ENCODE measurements at regions not wholly inside any gene's neighbourhood (a gene's known extent, or its start where the extent isn't known, plus 50 kb on each side); places are given as distances from the start of the nearest gene placed in this dataset.
"Not testable (repeated sequence)": the region's sequence is repeated elsewhere in the genome, so short reads cannot be mapped to it uniquely, and the experiment has no call there.

- no CpG with 5 or more reads among the region's 15 CpGs for WGBS (ENCODE audit: insufficient coverage, low lambda C conversion rate)
- no peaks in the 10 kb centered on the region for H3K27me3 ChIP-seq (ENCODE audit: control insufficient read depth, insufficient read depth, low read length)
These were observed 79.2 kb downstream of the DHCR7 start for GRCh38 chr11:71368966-71369365.

GRCh38 chr11:71367756-71368155 is 80.4 kb downstream of the DHCR7 start:
- no peak for DNase-seq
- WGBS (ENCODE audit: insufficient coverage, low lambda C conversion rate): no CpG with 5 or more reads among the region's 12 CpGs
- H3K9me3 ChIP-seq (ENCODE audit: control insufficient read depth, low read depth, low read length): peaks cover 4% of the 10 kb centered on the region

More at GRCh38 chr11:71368966-71369365, 79.2 kb downstream of the DHCR7 start:
- no peaks in the 10 kb centered on the region for H3K4me1 ChIP-seq (ENCODE audit: control insufficient read depth, insufficient read depth, low read length)
- no peak overlapping the region for H3K27ac ChIP-seq (ENCODE audit: low read length)
- H3K9me3 ChIP-seq (ENCODE audit: control insufficient read depth, low read depth, low read length): no peaks in the 10 kb centered on the region
- H3K36me3 ChIP-seq (ENCODE audit: control insufficient read depth, insufficient read depth, low read length): no peaks in the 10 kb centered on the region
- H3K4me3 ChIP-seq (ENCODE audit: low read length): no peak overlapping the region
- DNase-seq: no peak

DNA sequence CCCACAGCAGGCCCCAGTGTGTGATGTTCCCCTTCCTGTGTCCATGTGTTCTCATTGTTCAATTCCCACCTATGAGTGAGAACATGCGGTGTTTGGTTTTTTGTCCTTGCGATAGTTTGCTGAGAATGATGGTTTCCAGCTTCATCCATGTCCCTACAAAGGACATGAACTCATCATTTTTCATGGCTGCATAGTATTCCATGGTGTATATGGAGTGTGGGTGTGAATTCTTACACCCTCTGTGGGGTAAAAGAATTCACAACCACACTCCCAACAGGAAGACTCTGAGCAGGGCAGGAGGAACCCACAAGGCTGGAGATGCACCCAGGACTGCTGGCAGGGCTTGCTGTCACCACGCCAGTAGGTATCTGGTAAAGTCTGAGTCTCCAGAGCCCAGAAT is 80.9 kb downstream of the DHCR7 start:
- H3K27me3 ChIP-seq (ENCODE audit: control insufficient read depth, insufficient read depth, low read length); H3K4me1 ChIP-seq (ENCODE audit: control insufficient read depth, insufficient read depth, low read length); H3K9me3 ChIP-seq (ENCODE audit: control insufficient read depth, low read depth, low read length); DNase-seq; H3K36me3 ChIP-seq (ENCODE audit: control insufficient read depth, insufficient read depth, low read length); H3K4me3 ChIP-seq (ENCODE audit: low read length); H3K27ac ChIP-seq (ENCODE audit: low read length): not testable (repeated sequence)
- WGBS (ENCODE audit: insufficient coverage, low lambda C conversion rate): no CpG with 5 or more reads among the region's 3 CpGs

More at GRCh38 chr11:71367756-71368155, 80.4 kb downstream of the DHCR7 start:
- Histone ChIP-seq H3K36me3 (ENCODE audit: control insufficient read depth, insufficient read depth, low read length) (no peaks in the 10 kb centered on the region), H3K4me1 (ENCODE audit: control insufficient read depth, insufficient read depth, low read length) (no peaks in the 10 kb centered on the region), H3K4me3 (ENCODE audit: low read length) (no peak overlapping the region), H3K27ac (ENCODE audit: low read length) (no peak overlapping the region), H3K27me3 (ENCODE audit: control insufficient read depth, insufficient read depth, low read length) (no peaks in the 10 kb centered on the region)

DNA sequence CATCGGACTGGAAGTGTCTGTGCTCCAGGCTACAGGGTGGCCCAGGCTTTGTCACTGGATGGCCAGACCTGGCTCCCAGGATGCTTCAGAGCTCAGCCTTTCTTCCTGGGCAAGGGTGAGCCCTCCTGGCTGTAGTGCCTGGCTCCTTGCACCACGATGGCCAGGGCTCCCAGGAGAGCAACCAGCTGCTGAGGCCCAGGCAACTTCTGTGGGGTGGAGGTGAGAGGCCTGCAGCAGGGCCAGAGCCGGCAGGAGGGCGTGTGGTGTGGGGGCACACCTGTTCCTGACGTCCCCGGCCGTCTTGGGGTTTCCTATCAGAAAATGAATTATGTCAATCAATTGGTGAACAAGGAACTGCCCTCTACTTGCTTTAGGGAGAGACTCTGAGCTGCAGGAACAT is 82.1 kb downstream of the DHCR7 start:
- DNase-seq: no peak
- H3K27me3 ChIP-seq (ENCODE audit: control insufficient read depth, insufficient read depth, low read length): no peaks in the 10 kb centered on the region
- H3K4me3 ChIP-seq (ENCODE audit: low read length): no peak overlapping the region
- no CpG with 5 or more reads among the region's 7 CpGs for WGBS (ENCODE audit: insufficient coverage, low lambda C conversion rate)
- peaks cover 15% of the 10 kb centered on the region for H3K9me3 ChIP-seq (ENCODE audit: control insufficient read depth, low read depth, low read length)
- H3K4me1 ChIP-seq (ENCODE audit: control insufficient read depth, insufficient read depth, low read length): no peaks in the 10 kb centered on the region
- no peak overlapping the region for H3K27ac ChIP-seq (ENCODE audit: low read length)
- no peaks in the 10 kb centered on the region for H3K36me3 ChIP-seq (ENCODE audit: control insufficient read depth, insufficient read depth, low read length)

DNA sequence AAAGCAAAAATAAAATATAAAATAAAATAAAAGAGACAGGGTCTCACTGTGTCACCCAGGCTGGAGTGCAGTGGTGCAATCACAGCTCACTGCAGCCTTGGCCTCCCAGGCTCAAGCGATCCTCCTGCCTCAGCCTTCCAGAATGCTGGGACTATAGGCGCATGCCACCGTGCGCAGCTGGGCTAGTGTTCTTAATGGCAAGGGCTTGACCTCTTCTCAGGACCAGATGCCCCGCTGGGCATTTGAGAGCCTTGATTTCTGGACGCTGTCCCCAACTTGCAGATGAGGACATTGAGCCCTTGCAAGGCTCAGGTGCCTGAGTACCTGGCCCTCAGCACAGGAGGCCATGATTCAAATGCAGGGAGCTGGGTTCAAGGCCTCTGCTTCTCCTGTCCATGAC is 82.6 kb downstream of the DHCR7 start:
- H3K9me3 ChIP-seq (ENCODE audit: control insufficient read depth, low read depth, low read length): peaks cover 15% of the 10 kb centered on the region
- no peak overlapping the region for H3K27ac ChIP-seq (ENCODE audit: low read length)
- no peaks in the 10 kb centered on the region for H3K4me1 ChIP-seq (ENCODE audit: control insufficient read depth, insufficient read depth, low read length)
- H3K27me3 ChIP-seq (ENCODE audit: control insufficient read depth, insufficient read depth, low read length): no peaks in the 10 kb centered on the region
- H3K4me3 ChIP-seq (ENCODE audit: low read length): no peak overlapping the region
- no peaks in the 10 kb centered on the region for H3K36me3 ChIP-seq (ENCODE audit: control insufficient read depth, insufficient read depth, low read length)
- no peak for DNase-seq
- WGBS (ENCODE audit: insufficient coverage, low lambda C conversion rate): no CpG with 5 or more reads among the region's 6 CpGs

DNA sequence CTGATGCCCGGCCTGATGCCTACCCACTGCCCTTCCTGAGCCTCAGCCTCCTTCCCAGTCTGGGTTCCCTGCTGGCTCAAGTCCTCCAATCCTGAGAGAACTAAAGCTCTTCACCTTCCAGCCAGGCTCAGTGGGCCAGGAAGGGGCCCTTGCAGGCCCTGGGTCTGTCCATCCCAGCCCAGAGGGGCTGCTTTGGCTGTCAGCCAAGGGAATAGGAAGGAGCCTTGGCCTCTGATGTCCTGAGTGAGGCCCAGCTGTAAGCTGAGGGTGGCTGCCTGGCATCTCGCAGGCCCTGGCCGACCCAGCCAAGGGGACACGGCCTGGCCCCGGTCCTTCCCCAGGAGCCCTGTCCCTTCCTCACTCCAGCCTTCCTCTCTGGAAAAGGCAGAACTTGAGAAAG is 83.4 kb downstream of the DHCR7 start:
- WGBS (ENCODE audit: insufficient coverage, low lambda C conversion rate): no CpG with 5 or more reads among the region's 5 CpGs
- Histone ChIP-seq H3K27me3 (ENCODE audit: control insufficient read depth, insufficient read depth, low read length) (no peaks in the 10 kb centered on the region), H3K9me3 (ENCODE audit: control insufficient read depth, low read depth, low read length) (peaks cover 15% of the 10 kb centered on the region), H3K4me3 (ENCODE audit: low read length) (no peak overlapping the region), H3K27ac (ENCODE audit: low read length) (no peak overlapping the region), H3K36me3 (ENCODE audit: control insufficient read depth, insufficient read depth, low read length) (no peaks in the 10 kb centered on the region), H3K4me1 (ENCODE audit: control insufficient read depth, insufficient read depth, low read length) (no peaks in the 10 kb centered on the region)
- DNase-seq: no peak

DNA sequence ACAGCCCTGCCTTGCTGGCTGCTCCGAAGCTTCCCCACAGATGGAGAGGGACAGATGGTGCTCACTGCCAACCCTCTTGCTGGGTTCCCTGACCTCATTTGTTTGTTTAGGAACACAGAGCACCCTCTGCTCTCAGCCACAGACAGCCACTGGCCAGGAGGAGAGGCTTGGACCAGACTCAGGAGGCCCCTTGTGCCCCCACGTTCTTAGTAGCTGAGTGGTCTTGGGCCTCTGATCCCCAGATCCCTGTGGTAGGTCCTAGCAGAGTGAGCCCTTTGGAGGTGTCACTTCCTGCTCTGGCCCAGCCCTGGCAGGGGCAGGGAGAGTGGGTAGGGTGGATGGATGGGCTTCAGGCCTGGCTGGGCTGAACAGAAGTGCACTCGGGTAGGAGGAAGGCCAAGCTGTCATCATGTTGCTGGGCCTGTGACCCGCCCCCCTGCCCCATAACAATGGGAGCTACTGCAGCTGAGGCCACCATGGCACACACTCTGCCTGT is 84.0 kb downstream of the DHCR7 start:
- DNase-seq: no peak
- no CpG with 5 or more reads among the region's 4 CpGs for WGBS (ENCODE audit: insufficient coverage, low lambda C conversion rate)

DNA sequence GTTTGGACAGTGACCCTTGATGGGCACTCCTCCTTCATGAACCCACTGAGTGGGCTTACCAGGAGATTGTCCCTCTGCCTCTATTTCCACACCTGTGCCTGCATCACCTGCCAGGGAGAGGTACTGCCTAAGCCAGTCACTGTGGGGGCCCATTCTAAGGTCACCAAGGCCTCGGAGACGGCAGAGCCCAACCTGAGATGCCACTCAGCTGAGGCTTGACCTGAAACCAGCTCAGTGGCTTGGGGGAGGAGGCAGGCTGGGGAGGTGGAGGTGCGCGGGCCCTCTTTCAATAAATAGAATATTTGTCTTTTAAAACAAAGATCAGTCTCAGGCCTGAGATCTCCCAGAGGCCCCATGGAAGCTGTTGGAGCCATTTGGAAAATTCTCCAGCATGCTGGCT is 84.5 kb downstream of the DHCR7 start:
- no peak overlapping the region for H3K4me3 ChIP-seq (ENCODE audit: low read length)
- WGBS (ENCODE audit: insufficient coverage, low lambda C conversion rate): no CpG with 5 or more reads among the region's 4 CpGs
- no peaks in the 10 kb centered on the region for H3K36me3 ChIP-seq (ENCODE audit: control insufficient read depth, insufficient read depth, low read length)
- no peaks in the 10 kb centered on the region for H3K27me3 ChIP-seq (ENCODE audit: control insufficient read depth, insufficient read depth, low read length)
- no peaks in the 10 kb centered on the region for H3K4me1 ChIP-seq (ENCODE audit: control insufficient read depth, insufficient read depth, low read length)
- H3K27ac ChIP-seq (ENCODE audit: low read length): no peak overlapping the region
- no peak for DNase-seq
- peaks cover 15% of the 10 kb centered on the region for H3K9me3 ChIP-seq (ENCODE audit: control insufficient read depth, low read depth, low read length)

More for the DNA sequence above, 84.0 kb downstream of the DHCR7 start:
- no peak overlapping the region for H3K27ac ChIP-seq (ENCODE audit: low read length)
- H3K9me3 ChIP-seq (ENCODE audit: control insufficient read depth, low read depth, low read length): peaks cover 15% of the 10 kb centered on the region
- H3K4me3 ChIP-seq (ENCODE audit: low read length): no peak overlapping the region
- H3K4me1 ChIP-seq (ENCODE audit: control insufficient read depth, insufficient read depth, low read length): no peaks in the 10 kb centered on the region
- H3K36me3 ChIP-seq (ENCODE audit: control insufficient read depth, insufficient read depth, low read length): no peaks in the 10 kb centered on the region
- no peaks in the 10 kb centered on the region for H3K27me3 ChIP-seq (ENCODE audit: control insufficient read depth, insufficient read depth, low read length)

DNA sequence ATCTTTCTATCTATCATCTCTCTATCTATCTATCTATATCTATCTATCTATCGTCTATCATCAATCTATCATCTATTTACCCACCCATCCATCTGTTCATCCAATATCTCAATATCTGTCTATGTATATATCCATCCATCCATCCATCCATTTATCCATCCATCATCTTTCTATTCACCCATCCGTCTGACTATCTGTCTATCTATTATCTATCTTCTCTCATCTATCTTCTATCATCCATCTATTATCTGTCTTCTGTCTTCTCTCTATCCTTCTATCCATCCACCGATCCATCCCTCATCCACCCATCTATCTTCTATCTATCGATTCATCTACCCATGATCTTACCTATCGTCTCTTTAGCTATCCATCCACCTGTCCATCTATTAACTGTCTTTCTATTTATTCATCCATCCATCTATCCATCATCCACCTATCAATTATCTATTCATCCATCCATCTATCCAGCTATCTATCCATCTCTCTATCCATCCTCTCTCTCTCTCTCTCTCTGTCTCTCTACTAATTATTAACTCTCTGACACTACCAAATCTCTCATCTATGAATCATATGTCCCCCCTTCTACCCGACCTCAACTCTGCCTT is 89.1 kb downstream of the DHCR7 start:
- no peak for DNase-seq
- Histone ChIP-seq H3K9me3 (ENCODE audit: control insufficient read depth, low read depth, low read length) (peaks cover 15% of the 10 kb centered on the region), H3K27me3 (ENCODE audit: control insufficient read depth, insufficient read depth, low read length) (no peaks in the 10 kb centered on the region), H3K27ac (ENCODE audit: low read length) (no peak overlapping the region), H3K36me3 (ENCODE audit: control insufficient read depth, insufficient read depth, low read length) (no peaks in the 10 kb centered on the region), H3K4me1 (ENCODE audit: control insufficient read depth, insufficient read depth, low read length) (no peaks in the 10 kb centered on the region), H3K4me3 (ENCODE audit: low read length) (no peak overlapping the region)
- 97% methylated on average over 5 of the region's 6 CpGs for WGBS (ENCODE audit: insufficient coverage, low lambda C conversion rate)

- Histone ChIP-seq H3K36me3 (ENCODE audit: control insufficient read depth, insufficient read depth, low read length) (no peaks in the 10 kb centered on the region), H3K4me1 (ENCODE audit: control insufficient read depth, insufficient read depth, low read length) (no peaks in the 10 kb centered on the region), H3K27ac (ENCODE audit: low read length) (no peak overlapping the region), H3K9me3 (ENCODE audit: control insufficient read depth, low read depth, low read length) (peaks cover 15% of the 10 kb centered on the region), H3K27me3 (ENCODE audit: control insufficient read depth, insufficient read depth, low read length) (no peaks in the 10 kb centered on the region), H3K4me3 (ENCODE audit: low read length) (no peak overlapping the region)
- no CpG with 5 or more reads among the region's 10 CpGs for WGBS (ENCODE audit: insufficient coverage, low lambda C conversion rate)
- DNase-seq: no peak
These were observed 90.0 kb downstream of the DHCR7 start for GRCh38 chr11:71358122-71358728.

DNA sequence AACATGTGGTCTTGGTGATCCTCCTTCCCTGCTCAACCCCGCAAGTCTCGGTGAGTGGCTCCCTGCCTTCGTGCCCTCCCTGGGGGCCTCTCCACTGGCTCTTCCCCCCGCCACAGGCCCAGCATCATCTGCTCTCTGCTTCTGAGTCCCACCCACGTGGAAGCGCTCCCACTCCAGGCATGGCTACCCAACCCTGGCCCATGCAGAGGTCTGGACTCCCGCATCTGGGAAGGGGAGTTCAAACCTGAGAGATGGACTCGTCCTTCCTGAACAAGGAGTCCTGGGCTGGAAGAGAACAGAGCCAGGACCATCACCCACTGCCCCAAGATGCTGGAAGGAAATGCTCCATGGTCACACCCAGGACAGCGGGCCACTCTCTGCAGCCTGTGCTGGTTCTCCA is 90.8 kb downstream of the DHCR7 start:
- DNase-seq: no peak
- no peaks in the 10 kb centered on the region for H3K4me1 ChIP-seq (ENCODE audit: control insufficient read depth, insufficient read depth, low read length)
- no peaks in the 10 kb centered on the region for H3K36me3 ChIP-seq (ENCODE audit: control insufficient read depth, insufficient read depth, low read length)
- H3K27ac ChIP-seq (ENCODE audit: low read length): no peak overlapping the region
- H3K9me3 ChIP-seq (ENCODE audit: control insufficient read depth, low read depth, low read length): peaks cover 8% of the 10 kb centered on the region
- WGBS (ENCODE audit: insufficient coverage, low lambda C conversion rate): no CpG with 5 or more reads among the region's 9 CpGs
- no peak overlapping the region for H3K4me3 ChIP-seq (ENCODE audit: low read length)
- no peaks in the 10 kb centered on the region for H3K27me3 ChIP-seq (ENCODE audit: control insufficient read depth, insufficient read depth, low read length)

All from large intestine (tissue), 3 donors.